ENCODE measurements at regions not wholly inside any gene's neighbourhood (a gene's known extent, or its start where the extent isn't known, plus 50 kb on each side); places are given as distances from the start of the nearest gene placed in this dataset.

DNA sequence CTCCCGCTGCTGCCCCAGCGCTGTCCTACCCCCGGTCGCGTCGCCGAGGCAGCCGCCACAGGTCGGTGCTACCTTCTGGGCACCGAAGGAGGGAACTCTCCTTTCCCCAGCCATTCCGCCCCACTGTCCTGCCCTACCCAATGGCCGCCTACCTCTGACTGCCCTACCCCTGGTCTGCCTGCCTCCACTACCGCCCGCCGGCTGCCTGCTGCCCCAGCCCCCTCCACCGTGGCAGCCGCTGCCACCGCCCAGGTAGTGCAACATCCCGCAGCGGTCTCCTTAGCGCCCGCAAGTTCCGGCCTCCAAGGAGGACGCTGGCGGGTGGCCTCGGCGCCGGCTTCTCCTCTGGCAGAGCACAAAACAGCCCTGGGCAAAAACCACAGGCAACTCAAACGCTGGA, 1303.1 kb downstream of the UQCRFS1 start:
- ATAC-seq, result no peak
- SMC1A ChIA-PET (ENCODE audit: uncharacterized antibody, unreplicated experiment), result no interaction called here
- in situ Hi-C loops (cut with MboI), result no loop called here
- no TSS peak for BruUV-seq (replicated peaks)
- Histone ChIP-seq H4K20me1 (ENCODE audit: control insufficient read depth, insufficient read depth) (no peaks in the 10 kb centered on the region), H3K36me3 (ENCODE audit: control insufficient read depth in 2 of 2, insufficient read depth in 2 of 2, low read length in 1 of 2) (no peaks in the 10 kb centered on the region), H3K79me2 (ENCODE audit: control insufficient read depth, insufficient read depth, low read length) (no peaks in the 10 kb centered on the region), H3K4me1 (ENCODE audit: control insufficient read depth, insufficient read depth, low read length) (no peaks in the 10 kb centered on the region), H3K4me2 (ENCODE audit: control insufficient read depth, insufficient read depth) (no peak overlapping the region), H3K27ac (ENCODE audit: control insufficient read depth, insufficient read depth) (no peak overlapping the region), H3K9ac (ENCODE audit: control insufficient read depth, insufficient read depth, low read length) (no peak overlapping the region), H3K9me3 (replicated peaks; ENCODE audit: control insufficient read depth, insufficient read depth, low read length) (no peaks in the 10 kb centered on the region; the same call in 2 of the 3 replicates), H3K4me3 (no peak overlapping the region), H3K27me3 (replicated peaks in 1 of 2; ENCODE audit: control insufficient read depth in 2 of 2, insufficient read depth in 2 of 2, low read length in 1 of 2) (no peaks in the 10 kb centered on the region), H2AFZ (ENCODE audit: control insufficient read depth, low read depth, low read length) (no peak overlapping the region)
- intact Hi-C loops (cut with micrococcal nuclease; ENCODE audit: unreplicated experiment), result no loop called here
- 77% methylated on average over 29 of the region's 29 CpGs for WGBS (ENCODE audit: insufficient coverage, insufficient replicate concordance, low lambda C conversion rate, missing lambda C conversion rate)
- POLR2A ChIA-PET, result no interaction called here
- FAIRE-seq, result no peak
- no peak for DNase-seq (ENCODE audit: low read depth, low spot score)
- TF ChIP-seq HCFC1 (IDR thresholded peaks at IDR 0.05; ENCODE audit: low read length) (no peak), RAD21 (IDR thresholded peaks at IDR 0.05; ENCODE audit: insufficient read depth, low read depth, low read length) (no peak), PAX5 (IDR thresholded peaks at IDR 0.05; ENCODE audit: borderline replicate concordance, low read depth, low read length) (no peak), CBX3 (IDR thresholded peaks at IDR 0.05; ENCODE audit: borderline replicate concordance, low read depth) (no peak), RCOR1 (conservative IDR thresholded peaks at IDR 0.05; ENCODE audit: low read depth, low read length) (no peak), SMC3 (IDR thresholded peaks at IDR 0.05; ENCODE audit: borderline replicate concordance, low read length) (no peak), MTA3 (IDR thresholded peaks at IDR 0.05; ENCODE audit: borderline replicate concordance, low read length) (no peak), TAF1 (IDR thresholded peaks at IDR 0.05; ENCODE audit: borderline replicate concordance, low read depth, low read length) (no peak), STAT3 (IDR thresholded peaks at IDR 0.05; ENCODE audit: low read depth, low read length) (no peak)
- TF ChIP-seq, protein P1, sequence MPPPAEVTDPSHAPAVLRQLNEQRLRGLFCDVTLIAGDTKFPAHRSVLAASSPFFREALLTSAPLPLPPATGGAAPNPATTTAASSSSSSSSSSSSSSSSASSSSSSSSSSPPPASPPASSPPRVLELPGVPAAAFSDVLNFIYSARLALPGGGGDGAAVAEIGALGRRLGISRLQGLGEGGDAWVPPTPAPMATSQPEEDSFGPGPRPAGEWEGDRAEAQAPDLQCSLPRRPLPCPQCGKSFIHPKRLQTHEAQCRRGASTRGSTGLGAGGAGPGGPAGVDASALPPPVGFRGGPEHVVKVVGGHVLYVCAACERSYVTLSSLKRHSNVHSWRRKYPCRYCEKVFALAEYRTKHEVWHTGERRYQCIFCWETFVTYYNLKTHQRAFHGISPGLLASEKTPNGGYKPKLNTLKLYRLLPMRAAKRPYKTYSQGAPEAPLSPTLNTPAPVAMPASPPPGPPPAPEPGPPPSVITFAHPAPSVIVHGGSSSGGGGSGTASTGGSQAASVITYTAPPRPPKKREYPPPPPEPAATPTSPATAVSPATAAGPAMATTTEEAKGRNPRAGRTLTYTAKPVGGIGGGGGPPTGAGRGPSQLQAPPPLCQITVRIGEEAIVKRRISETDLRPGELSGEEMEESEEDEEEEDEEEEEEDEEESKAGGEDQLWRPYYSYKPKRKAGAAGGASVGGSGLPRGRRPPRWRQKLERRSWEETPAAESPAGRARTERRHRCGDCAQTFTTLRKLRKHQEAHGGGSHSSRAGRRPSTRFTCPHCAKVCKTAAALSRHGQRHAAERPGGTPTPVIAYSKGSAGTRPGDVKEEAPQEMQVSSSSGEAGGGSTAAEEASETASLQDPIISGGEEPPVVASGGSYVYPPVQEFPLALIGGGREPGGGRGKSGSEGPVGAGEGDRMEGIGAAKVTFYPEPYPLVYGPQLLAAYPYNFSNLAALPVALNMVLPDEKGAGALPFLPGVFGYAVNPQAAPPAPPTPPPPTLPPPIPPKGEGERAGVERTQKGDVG (CRISPR knock-in tag; IDR thresholded peaks at IDR 0.05), result no peak
- TF ChIP-seq, protein P2, sequence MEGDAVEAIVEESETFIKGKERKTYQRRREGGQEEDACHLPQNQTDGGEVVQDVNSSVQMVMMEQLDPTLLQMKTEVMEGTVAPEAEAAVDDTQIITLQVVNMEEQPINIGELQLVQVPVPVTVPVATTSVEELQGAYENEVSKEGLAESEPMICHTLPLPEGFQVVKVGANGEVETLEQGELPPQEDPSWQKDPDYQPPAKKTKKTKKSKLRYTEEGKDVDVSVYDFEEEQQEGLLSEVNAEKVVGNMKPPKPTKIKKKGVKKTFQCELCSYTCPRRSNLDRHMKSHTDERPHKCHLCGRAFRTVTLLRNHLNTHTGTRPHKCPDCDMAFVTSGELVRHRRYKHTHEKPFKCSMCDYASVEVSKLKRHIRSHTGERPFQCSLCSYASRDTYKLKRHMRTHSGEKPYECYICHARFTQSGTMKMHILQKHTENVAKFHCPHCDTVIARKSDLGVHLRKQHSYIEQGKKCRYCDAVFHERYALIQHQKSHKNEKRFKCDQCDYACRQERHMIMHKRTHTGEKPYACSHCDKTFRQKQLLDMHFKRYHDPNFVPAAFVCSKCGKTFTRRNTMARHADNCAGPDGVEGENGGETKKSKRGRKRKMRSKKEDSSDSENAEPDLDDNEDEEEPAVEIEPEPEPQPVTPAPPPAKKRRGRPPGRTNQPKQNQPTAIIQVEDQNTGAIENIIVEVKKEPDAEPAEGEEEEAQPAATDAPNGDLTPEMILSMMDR (IDR thresholded peaks at IDR 0.05 in 2 of 3, conservative IDR thresholded peaks at IDR 0.05 in 1 of 3; ENCODE audit: control insufficient read depth in 2 of 3, extremely low read depth in 1 of 3, insufficient read depth in 1 of 3, low read depth in 3 of 3, low read length in 3 of 3), result no peak
- TF ChIP-seq, protein P3, sequence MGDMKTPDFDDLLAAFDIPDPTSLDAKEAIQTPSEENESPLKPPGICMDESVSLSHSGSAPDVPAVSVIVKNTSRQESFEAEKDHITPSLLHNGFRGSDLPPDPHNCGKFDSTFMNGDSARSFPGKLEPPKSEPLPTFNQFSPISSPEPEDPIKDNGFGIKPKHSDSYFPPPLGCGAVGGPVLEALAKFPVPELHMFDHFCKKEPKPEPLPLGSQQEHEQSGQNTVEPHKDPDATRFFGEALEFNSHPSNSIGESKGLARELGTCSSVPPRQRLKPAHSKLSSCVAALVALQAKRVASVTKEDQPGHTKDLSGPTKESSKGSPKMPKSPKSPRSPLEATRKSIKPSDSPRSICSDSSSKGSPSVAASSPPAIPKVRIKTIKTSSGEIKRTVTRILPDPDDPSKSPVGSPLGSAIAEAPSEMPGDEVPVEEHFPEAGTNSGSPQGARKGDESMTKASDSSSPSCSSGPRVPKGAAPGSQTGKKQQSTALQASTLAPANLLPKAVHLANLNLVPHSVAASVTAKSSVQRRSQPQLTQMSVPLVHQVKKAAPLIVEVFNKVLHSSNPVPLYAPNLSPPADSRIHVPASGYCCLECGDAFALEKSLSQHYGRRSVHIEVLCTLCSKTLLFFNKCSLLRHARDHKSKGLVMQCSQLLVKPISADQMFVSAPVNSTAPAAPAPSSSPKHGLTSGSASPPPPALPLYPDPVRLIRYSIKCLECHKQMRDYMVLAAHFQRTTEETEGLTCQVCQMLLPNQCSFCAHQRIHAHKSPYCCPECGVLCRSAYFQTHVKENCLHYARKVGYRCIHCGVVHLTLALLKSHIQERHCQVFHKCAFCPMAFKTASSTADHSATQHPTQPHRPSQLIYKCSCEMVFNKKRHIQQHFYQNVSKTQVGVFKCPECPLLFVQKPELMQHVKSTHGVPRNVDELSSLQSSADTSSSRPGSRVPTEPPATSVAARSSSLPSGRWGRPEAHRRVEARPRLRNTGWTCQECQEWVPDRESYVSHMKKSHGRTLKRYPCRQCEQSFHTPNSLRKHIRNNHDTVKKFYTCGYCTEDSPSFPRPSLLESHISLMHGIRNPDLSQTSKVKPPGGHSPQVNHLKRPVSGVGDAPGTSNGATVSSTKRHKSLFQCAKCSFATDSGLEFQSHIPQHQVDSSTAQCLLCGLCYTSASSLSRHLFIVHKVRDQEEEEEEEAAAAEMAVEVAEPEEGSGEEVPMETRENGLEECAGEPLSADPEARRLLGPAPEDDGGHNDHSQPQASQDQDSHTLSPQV (IDR thresholded peaks at IDR 0.05), result no peak
- RAD21 ChIA-PET (ENCODE audit: unreplicated experiment), result no interaction called here
- CTCF ChIA-PET, result no interaction called here
